GM23338 (cell line): ENCODE measurements at regions not wholly inside any gene's neighbourhood (a gene's known extent, or its start where the extent isn't known, plus 50 kb on each side); places are given as distances from the start of the nearest gene placed in this dataset.

Experiments
- ATAC-seq: fragments of 200-7000 bp; cut with Tn5 transposase; 3 replicates; pipeline ENCODE4 v1.9.1; 2020
- DNase-seq: peaks from one replicate; pipeline ENCODE4 v3.0.0-alpha.2; 2015; ENCODE audit warnings: low spot score
- H2AFZ ChIP-seq: fragments of 200-600 bp; sonication (generic); 2 replicates; pipeline ENCODE4 v1.8.0; 2016; ENCODE audit warnings: antibody characterized with exemption, mild to moderate bottlenecking, moderate library complexity
- H3F3A ChIP-seq: fragments of 200-600 bp; sonication (generic); replicated peaks from 2 replicates; pipeline ENCODE4 v1.8.0; 2017; ENCODE audit warnings: antibody characterized with exemption, mixed run types, low read depth
- H3K27ac ChIP-seq: fragments of 200-600 bp; sonication (generic); 2 replicates; pipeline ENCODE4 v1.6.1; 2016; ENCODE audit warnings: low read depth
- H3K27me3 ChIP-seq: fragments of 200-600 bp; sonication (generic); 2 replicates; pipeline ENCODE4 v1.8.0; 2016; ENCODE audit warnings: mild to moderate bottlenecking, mixed run types, moderate library complexity; ENCODE audit not compliant: insufficient read depth
- H3K36me3 ChIP-seq: fragments of 200-600 bp; sonication (generic); 2 replicates; pipeline ENCODE4 v1.8.0; 2016; ENCODE audit warnings: mild to moderate bottlenecking; ENCODE audit not compliant: insufficient read depth
- H3K4me1 ChIP-seq: fragments of 200-600 bp; sonication (generic); 2 replicates; pipeline ENCODE4 v1.8.0; 2016; ENCODE audit warnings: mild to moderate bottlenecking, moderate library complexity; ENCODE audit not compliant: insufficient read depth
- H3K4me2 ChIP-seq: fragments of 200-600 bp; sonication (generic); 2 replicates; pipeline ENCODE4 v1.7.1; 2017; ENCODE audit warnings: mixed run types
- H3K4me3 ChIP-seq: fragments of 200-600 bp; sonication (generic); 2 replicates; pipeline ENCODE4 v1.6.1; 2016; ENCODE audit warnings: mixed run types
- H3K79me2 ChIP-seq: fragments of 200-600 bp; sonication (generic); replicated peaks from 2 replicates; pipeline ENCODE4 v1.8.0; 2017; ENCODE audit warnings: mild to moderate bottlenecking; ENCODE audit not compliant: insufficient read depth
- H3K9me2 ChIP-seq: fragments of 200-600 bp; sonication (generic); 2 replicates; pipeline ENCODE4 v1.8.0; 2017; ENCODE audit not compliant: insufficient read depth
- H4K20me1 ChIP-seq: fragments of 200-600 bp; sonication (generic); replicated peaks from 2 replicates; pipeline ENCODE4 v1.8.0; 2017; ENCODE audit warnings: mild to moderate bottlenecking; ENCODE audit not compliant: insufficient read depth
- H3K27ac Mint-ChIP-seq: 2 replicates; pipeline ENCODE4 v1.8.0; 2020; ENCODE audit warnings: inconsistent platforms, mild to moderate bottlenecking, moderate library complexity, mixed read lengths
- H3K27me3 Mint-ChIP-seq: 3 replicates; pipeline ENCODE4 v1.8.0; 2022; ENCODE audit warnings: low read depth, mild to moderate bottlenecking, moderate library complexity, mixed read lengths, inconsistent platforms; ENCODE audit not compliant: insufficient read depth, poor library complexity
- H3K36me3 Mint-ChIP-seq: 3 replicates; pipeline ENCODE4 v1.8.0; 2021; ENCODE audit warnings: low read depth, mild to moderate bottlenecking, inconsistent platforms, moderate library complexity, mixed read lengths
- H3K4me1 Mint-ChIP-seq: 3 replicates; pipeline ENCODE4 v1.8.0; 2020; ENCODE audit warnings: mild to moderate bottlenecking, inconsistent platforms, mixed read lengths
- H3K4me3 Mint-ChIP-seq: 3 replicates; pipeline ENCODE4 v1.8.0; 2021; ENCODE audit warnings: moderate library complexity, mild to moderate bottlenecking, inconsistent platforms, mixed read lengths
- H3K9me3 Mint-ChIP-seq: 3 replicates; pipeline ENCODE4 v1.8.0; 2020; ENCODE audit warnings: moderate library complexity, mild to moderate bottlenecking, inconsistent platforms, mixed read lengths
- CREB1 ChIP-seq: fragments of 250-450 bp; sonication (Bioruptor Pico); IDR thresholded peaks from 2 replicates; pipeline ENCODE4 v1.5.0; 2020; ENCODE audit warnings: low read depth, mild to moderate bottlenecking, moderate library complexity
- EZH2 ChIP-seq: fragments of 200-600 bp; sonication (generic); IDR thresholded peaks from one replicate; pipeline ENCODE4 v1.8.0; 2017; ENCODE audit warnings: antibody characterized with exemption, mild to moderate bottlenecking, low read depth; ENCODE audit not compliant: unreplicated experiment
- EZH2phosphoT487 ChIP-seq: fragments of 200-600 bp; sonication (generic); IDR thresholded peaks from one replicate; pipeline ENCODE4 v1.8.1; 2018; ENCODE audit warnings: antibody characterized with exemption; ENCODE audit not compliant: unreplicated experiment
- JUNB ChIP-seq: IDR thresholded peaks from one replicate; pipeline ENCODE4 v1.6.1; 2016; ENCODE audit warnings: antibody characterized with exemption; ENCODE audit not compliant: unreplicated experiment
- NANOG ChIP-seq: IDR thresholded peaks from 2 replicates; pipeline ENCODE4 v1.6.1; 2016; ENCODE audit warnings: antibody characterized with exemption, borderline replicate concordance
- POLR2AphosphoS5 ChIP-seq: IDR thresholded peaks from 2 replicates; pipeline ENCODE4 v1.6.1; 2016; ENCODE audit warnings: antibody characterized with exemption, low read depth
- STAT1 ChIP-seq: IDR thresholded peaks from one replicate; pipeline ENCODE4 v1.6.1; 2016; ENCODE audit warnings: antibody characterized with exemption; ENCODE audit not compliant: unreplicated experiment
- ZNF114 ChIP-seq: fragments of 250-450 bp; sonication (Bioruptor Pico); IDR thresholded peaks from 2 replicates; pipeline ENCODE4 v1.5.0; 2020; ENCODE audit warnings: mild to moderate bottlenecking, moderate library complexity
- ZNF331 ChIP-seq: fragments of 250-450 bp; sonication (Bioruptor Pico); IDR thresholded peaks from 2 replicates; pipeline ENCODE4 v1.5.0; 2020; ENCODE audit warnings: low read depth, mild to moderate bottlenecking, moderate library complexity
- TF ChIP-seq, protein P1 (sequence below): IDR thresholded peaks from one replicate; pipeline ENCODE4 v1.6.1; 2018; ENCODE audit warnings: antibody characterized with exemption; ENCODE audit not compliant: unreplicated experiment
- TF ChIP-seq, protein P2 (sequence below), 2 experiments: fragments of 200-600 bp in 1 of 2; sonication (generic) in 1 of 2; conservative IDR thresholded peaks; 2 replicates each; pipeline versions ENCODE4 v1.5.1 to v1.6.1; 2016 to 2017; ENCODE audit warnings: antibody characterized with exemption in 2 of 2, low read depth in 2 of 2, mild to moderate bottlenecking in 2 of 2, moderate library complexity in 1 of 2
- TF ChIP-seq, protein P3 (sequence below): IDR thresholded peaks from 2 replicates; pipeline ENCODE4 v1.6.1; 2016; ENCODE audit warnings: antibody characterized with exemption
- TF ChIP-seq, protein P4 (sequence below): fragments of 250-450 bp; sonication (Bioruptor Pico); IDR thresholded peaks from 2 replicates; pipeline ENCODE4 v1.5.0; 2020; ENCODE audit warnings: mild to moderate bottlenecking, moderate library complexity

DNA sequence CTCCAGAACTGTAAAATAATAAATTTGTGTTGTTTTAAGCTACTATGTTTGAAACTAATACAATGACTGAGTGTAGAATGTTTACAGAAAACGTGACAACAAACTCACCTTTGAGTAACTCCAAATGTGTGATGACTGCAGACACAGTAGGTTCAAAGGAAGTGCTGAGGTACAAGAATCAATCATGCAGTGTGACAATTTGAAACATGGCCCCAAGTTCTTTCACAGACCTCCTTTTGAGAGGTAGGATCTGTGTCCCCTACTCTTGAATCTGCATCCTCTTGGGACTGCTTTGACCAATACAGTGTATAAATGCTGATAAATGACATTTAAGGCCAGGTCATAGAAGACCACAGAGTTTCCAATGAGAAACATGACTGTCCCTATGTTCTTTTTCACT, 667.7 kb upstream of the DIPK2B start:
- Mint-ChIP-seq H3K36me3 (no peaks in the 10 kb centered on the region), H3K27me3 (no peaks in the 10 kb centered on the region), H3K27ac (no peak overlapping the region), H3K4me1 (peaks cover under 1% of the 10 kb centered on the region; the same call in 1 of the 3 replicates), H3K9me3 (no peaks in the 10 kb centered on the region; the same call in 2 of the 3 replicates), H3K4me3 (no peak overlapping the region)
- Histone ChIP-seq H2AFZ (no peak overlapping the region), H3K4me3 (no peak overlapping the region), H3K9me2 (no peaks in the 10 kb centered on the region), H3K36me3 (no peaks in the 10 kb centered on the region), H3K27ac (no peak overlapping the region), H3F3A (no peaks in the 10 kb centered on the region), H3K4me2 (no peak overlapping the region), H3K27me3 (no peaks in the 10 kb centered on the region), H3K79me2 (no peaks in the 10 kb centered on the region), H4K20me1 (no peaks in the 10 kb centered on the region), H3K4me1 (no peaks in the 10 kb centered on the region)
- TF ChIP-seq NANOG (no peak), STAT1 (no peak), CREB1 (CRISPR knock-in tag) (no peak), ZNF114 (CRISPR knock-in tag) (no peak), EZH2 (no peak), EZH2phosphoT487 (no peak), ZNF331 (CRISPR knock-in tag) (no peak), JUNB (no peak), POLR2AphosphoS5 (no peak)
- TF ChIP-seq, protein P1, sequence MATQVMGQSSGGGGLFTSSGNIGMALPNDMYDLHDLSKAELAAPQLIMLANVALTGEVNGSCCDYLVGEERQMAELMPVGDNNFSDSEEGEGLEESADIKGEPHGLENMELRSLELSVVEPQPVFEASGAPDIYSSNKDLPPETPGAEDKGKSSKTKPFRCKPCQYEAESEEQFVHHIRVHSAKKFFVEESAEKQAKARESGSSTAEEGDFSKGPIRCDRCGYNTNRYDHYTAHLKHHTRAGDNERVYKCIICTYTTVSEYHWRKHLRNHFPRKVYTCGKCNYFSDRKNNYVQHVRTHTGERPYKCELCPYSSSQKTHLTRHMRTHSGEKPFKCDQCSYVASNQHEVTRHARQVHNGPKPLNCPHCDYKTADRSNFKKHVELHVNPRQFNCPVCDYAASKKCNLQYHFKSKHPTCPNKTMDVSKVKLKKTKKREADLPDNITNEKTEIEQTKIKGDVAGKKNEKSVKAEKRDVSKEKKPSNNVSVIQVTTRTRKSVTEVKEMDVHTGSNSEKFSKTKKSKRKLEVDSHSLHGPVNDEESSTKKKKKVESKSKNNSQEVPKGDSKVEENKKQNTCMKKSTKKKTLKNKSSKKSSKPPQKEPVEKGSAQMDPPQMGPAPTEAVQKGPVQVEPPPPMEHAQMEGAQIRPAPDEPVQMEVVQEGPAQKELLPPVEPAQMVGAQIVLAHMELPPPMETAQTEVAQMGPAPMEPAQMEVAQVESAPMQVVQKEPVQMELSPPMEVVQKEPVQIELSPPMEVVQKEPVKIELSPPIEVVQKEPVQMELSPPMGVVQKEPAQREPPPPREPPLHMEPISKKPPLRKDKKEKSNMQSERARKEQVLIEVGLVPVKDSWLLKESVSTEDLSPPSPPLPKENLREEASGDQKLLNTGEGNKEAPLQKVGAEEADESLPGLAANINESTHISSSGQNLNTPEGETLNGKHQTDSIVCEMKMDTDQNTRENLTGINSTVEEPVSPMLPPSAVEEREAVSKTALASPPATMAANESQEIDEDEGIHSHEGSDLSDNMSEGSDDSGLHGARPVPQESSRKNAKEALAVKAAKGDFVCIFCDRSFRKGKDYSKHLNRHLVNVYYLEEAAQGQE: no peak
- TF ChIP-seq, protein P2, sequence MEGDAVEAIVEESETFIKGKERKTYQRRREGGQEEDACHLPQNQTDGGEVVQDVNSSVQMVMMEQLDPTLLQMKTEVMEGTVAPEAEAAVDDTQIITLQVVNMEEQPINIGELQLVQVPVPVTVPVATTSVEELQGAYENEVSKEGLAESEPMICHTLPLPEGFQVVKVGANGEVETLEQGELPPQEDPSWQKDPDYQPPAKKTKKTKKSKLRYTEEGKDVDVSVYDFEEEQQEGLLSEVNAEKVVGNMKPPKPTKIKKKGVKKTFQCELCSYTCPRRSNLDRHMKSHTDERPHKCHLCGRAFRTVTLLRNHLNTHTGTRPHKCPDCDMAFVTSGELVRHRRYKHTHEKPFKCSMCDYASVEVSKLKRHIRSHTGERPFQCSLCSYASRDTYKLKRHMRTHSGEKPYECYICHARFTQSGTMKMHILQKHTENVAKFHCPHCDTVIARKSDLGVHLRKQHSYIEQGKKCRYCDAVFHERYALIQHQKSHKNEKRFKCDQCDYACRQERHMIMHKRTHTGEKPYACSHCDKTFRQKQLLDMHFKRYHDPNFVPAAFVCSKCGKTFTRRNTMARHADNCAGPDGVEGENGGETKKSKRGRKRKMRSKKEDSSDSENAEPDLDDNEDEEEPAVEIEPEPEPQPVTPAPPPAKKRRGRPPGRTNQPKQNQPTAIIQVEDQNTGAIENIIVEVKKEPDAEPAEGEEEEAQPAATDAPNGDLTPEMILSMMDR (conservative IDR thresholded peaks at IDR 0.05; ENCODE audit: low read depth in 2 of 2): no peak
- TF ChIP-seq, protein P3, sequence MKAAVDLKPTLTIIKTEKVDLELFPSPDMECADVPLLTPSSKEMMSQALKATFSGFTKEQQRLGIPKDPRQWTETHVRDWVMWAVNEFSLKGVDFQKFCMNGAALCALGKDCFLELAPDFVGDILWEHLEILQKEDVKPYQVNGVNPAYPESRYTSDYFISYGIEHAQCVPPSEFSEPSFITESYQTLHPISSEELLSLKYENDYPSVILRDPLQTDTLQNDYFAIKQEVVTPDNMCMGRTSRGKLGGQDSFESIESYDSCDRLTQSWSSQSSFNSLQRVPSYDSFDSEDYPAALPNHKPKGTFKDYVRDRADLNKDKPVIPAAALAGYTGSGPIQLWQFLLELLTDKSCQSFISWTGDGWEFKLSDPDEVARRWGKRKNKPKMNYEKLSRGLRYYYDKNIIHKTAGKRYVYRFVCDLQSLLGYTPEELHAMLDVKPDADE: no peak
- TF ChIP-seq, protein P4, sequence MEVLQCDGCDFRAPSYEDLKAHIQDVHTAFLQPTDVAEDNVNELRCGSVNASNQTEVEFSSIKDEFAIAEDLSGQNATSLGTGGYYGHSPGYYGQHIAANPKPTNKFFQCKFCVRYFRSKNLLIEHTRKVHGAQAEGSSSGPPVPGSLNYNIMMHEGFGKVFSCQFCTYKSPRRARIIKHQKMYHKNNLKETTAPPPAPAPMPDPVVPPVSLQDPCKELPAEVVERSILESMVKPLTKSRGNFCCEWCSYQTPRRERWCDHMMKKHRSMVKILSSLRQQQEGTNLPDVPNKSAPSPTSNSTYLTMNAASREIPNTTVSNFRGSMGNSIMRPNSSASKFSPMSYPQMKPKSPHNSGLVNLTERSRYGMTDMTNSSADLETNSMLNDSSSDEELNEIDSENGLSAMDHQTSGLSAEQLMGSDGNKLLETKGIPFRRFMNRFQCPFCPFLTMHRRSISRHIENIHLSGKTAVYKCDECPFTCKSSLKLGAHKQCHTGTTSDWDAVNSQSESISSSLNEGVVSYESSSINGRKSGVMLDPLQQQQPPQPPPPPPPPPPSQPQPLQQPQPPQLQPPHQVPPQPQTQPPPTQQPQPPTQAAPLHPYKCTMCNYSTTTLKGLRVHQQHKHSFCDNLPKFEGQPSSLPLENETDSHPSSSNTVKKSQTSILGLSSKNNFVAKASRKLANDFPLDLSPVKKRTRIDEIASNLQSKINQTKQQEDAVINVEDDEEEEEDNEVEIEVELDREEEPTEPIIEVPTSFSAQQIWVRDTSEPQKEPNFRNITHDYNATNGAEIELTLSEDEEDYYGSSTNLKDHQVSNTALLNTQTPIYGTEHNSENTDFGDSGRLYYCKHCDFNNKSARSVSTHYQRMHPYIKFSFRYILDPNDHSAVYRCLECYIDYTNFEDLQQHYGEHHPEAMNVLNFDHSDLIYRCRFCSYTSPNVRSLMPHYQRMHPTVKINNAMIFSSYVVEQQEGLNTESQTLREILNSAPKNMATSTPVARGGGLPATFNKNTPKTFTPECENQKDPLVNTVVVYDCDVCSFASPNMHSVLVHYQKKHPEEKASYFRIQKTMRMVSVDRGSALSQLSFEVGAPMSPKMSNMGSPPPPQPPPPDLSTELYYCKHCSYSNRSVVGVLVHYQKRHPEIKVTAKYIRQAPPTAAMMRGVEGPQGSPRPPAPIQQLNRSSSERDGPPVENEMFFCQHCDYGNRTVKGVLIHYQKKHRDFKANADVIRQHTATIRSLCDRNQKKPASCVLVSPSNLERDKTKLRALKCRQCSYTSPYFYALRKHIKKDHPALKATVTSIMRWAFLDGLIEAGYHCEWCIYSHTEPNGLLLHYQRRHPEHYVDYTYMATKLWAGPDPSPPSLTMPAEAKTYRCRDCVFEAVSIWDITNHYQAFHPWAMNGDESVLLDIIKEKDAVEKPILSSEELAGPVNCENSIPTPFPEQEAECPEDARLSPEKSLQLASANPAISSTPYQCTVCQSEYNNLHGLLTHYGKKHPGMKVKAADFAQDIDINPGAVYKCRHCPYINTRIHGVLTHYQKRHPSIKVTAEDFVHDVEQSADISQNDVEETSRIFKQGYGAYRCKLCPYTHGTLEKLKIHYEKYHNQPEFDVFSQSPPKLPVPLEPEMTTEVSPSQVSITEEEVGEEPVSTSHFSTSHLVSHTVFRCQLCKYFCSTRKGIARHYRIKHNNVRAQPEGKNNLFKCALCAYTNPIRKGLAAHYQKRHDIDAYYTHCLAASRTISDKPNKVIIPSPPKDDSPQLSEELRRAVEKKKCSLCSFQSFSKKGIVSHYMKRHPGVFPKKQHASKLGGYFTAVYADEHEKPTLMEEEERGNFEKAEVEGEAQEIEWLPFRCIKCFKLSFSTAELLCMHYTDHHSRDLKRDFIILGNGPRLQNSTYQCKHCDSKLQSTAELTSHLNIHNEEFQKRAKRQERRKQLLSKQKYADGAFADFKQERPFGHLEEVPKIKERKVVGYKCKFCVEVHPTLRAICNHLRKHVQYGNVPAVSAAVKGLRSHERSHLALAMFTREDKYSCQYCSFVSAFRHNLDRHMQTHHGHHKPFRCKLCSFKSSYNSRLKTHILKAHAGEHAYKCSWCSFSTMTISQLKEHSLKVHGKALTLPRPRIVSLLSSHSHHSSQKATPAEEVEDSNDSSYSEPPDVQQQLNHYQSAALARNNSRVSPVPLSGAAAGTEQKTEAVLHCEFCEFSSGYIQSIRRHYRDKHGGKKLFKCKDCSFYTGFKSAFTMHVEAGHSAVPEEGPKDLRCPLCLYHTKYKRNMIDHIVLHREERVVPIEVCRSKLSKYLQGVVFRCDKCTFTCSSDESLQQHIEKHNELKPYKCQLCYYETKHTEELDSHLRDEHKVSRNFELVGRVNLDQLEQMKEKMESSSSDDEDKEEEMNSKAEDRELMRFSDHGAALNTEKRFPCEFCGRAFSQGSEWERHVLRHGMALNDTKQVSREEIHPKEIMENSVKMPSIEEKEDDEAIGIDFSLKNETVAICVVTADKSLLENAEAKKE (CRISPR knock-in tag): no peak
- ATAC-seq: no peak
- DNase-seq: no peak
